ENCODE measurements at regions not wholly inside any gene's neighbourhood (a gene's known extent, or its start where the extent isn't known, plus 50 kb on each side); places are given as distances from the start of the nearest gene placed in this dataset.

- TF ChIP-seq, protein P1, sequence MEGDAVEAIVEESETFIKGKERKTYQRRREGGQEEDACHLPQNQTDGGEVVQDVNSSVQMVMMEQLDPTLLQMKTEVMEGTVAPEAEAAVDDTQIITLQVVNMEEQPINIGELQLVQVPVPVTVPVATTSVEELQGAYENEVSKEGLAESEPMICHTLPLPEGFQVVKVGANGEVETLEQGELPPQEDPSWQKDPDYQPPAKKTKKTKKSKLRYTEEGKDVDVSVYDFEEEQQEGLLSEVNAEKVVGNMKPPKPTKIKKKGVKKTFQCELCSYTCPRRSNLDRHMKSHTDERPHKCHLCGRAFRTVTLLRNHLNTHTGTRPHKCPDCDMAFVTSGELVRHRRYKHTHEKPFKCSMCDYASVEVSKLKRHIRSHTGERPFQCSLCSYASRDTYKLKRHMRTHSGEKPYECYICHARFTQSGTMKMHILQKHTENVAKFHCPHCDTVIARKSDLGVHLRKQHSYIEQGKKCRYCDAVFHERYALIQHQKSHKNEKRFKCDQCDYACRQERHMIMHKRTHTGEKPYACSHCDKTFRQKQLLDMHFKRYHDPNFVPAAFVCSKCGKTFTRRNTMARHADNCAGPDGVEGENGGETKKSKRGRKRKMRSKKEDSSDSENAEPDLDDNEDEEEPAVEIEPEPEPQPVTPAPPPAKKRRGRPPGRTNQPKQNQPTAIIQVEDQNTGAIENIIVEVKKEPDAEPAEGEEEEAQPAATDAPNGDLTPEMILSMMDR (conservative IDR thresholded peaks at IDR 0.05; ENCODE audit: low read depth, low read length) = no peak
- DNase-seq (ENCODE audit: low read depth) = peak; percentile 25
- no peak overlapping the region for H3K4me3 ChIP-seq (ENCODE audit: low read depth, low read length)
Observed at GRCh38 chr6:166691199-166691598, 64.1 kb upstream of the RPS6KA2 start.

DNA sequence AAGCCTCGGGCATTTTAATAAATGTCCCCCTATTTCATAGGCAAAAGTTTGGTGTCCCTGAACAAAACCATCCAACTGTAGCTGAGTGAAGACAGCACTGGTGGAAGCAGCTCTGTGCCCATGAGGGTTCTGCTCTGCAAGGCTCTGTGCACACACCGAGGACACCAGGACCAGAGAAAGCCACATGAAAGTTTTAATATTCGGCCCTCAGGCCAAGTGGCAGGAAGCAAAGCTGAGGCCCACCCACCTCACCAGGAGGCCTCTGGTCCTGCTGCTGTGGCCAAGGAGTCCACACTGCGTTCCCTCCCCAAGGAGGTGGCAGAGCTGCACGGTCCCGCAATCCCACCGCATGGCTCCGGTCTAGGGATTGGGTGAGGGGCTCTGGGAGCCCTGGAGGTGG, 62.6 kb upstream of the RPS6KA2 start:
- H3K4me3 ChIP-seq (ENCODE audit: low read depth, low read length) = no peak overlapping the region
- no peak for DNase-seq (ENCODE audit: low read depth)
- TF ChIP-seq, protein P1 (conservative IDR thresholded peaks at IDR 0.05; ENCODE audit: low read depth, low read length) = no peak

- DNase-seq (ENCODE audit: low read depth) = no peak
- H3K4me3 ChIP-seq (ENCODE audit: low read depth, low read length) = no peak overlapping the region
- TF ChIP-seq, protein P1 (conservative IDR thresholded peaks at IDR 0.05; ENCODE audit: low read depth, low read length) = no peak
Observed at GRCh38 chr6:166688901-166689300, 61.9 kb upstream of the RPS6KA2 start.

DNA sequence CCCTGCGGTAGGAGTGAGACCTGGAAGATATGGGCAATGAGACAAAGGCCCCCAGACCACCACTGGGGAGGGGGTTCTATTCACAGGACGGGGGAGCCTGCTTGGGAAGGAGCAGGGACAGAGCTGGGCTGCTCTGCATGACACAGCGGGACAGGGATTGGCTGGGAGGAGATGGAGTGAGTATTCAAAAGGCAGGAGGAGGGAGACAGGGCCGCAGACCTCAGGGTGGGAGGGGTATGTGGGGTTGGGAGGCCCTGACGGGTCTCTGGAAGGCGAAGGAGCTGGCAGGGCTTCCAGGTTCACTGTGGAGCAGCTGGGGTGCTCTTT, 60.8 kb upstream of the RPS6KA2 start:
- DNase-seq (ENCODE audit: low read depth) = no peak
- TF ChIP-seq, protein P1 (conservative IDR thresholded peaks at IDR 0.05; ENCODE audit: low read depth, low read length) = no peak
- no peak overlapping the region for H3K4me3 ChIP-seq (ENCODE audit: low read depth, low read length)

GRCh38 chr6:166687070-166687878, 60.2 kb upstream of the RPS6KA2 start:
- TF ChIP-seq, protein P1 (conservative IDR thresholded peaks at IDR 0.05; ENCODE audit: low read depth, low read length) = no peak
- H3K4me3 ChIP-seq (ENCODE audit: low read depth, low read length) = no peak overlapping the region
- DNase-seq (ENCODE audit: low read depth) = no peak

GRCh38 chr6:166686317-166686716, 59.3 kb upstream of the RPS6KA2 start:
- TF ChIP-seq, protein P1 (conservative IDR thresholded peaks at IDR 0.05; ENCODE audit: low read depth, low read length) = no peak
- H3K4me3 ChIP-seq (ENCODE audit: low read depth, low read length) = no peak overlapping the region
- DNase-seq (ENCODE audit: low read depth) = no peak

DNA sequence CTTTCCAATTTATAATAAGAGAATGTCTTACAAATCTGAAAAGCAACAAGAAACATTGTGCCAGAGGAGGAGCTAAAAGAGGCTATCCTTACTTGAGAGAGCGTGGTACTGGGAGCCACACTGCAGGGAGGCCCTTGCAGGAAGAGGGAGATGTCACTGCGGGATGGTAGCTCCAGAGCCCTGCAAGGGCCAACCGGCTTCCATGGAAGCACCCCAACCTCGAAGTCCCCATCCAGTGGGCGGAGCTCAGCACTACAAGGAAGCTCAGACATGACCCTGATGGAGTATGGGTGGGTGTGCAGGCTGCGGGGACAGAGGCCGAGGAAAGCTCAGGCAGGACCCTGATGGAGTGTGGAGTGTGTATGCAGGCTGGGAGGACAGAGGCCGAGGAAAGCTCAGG, 57.8 kb upstream of the RPS6KA2 start:
- TF ChIP-seq, protein P1 (conservative IDR thresholded peaks at IDR 0.05; ENCODE audit: low read depth, low read length) = no peak

More for the DNA sequence above, 57.8 kb upstream of the RPS6KA2 start:
- H3K4me3 ChIP-seq (ENCODE audit: low read depth, low read length) = no peak overlapping the region
- DNase-seq (ENCODE audit: low read depth) = no peak
